ENCODE measurements at regions not wholly inside any gene's neighbourhood (a gene's known extent, or its start where the extent isn't known, plus 50 kb on each side); places are given as distances from the start of the nearest gene placed in this dataset.
"Not testable (repeated sequence)": the region's sequence is repeated elsewhere in the genome, so short reads cannot be mapped to it uniquely, and the experiment has no call there.

GRCh38 chr16:18101077-18101476, 235.5 kb downstream of the NPIPA8 start:
- not testable (repeated sequence) for H3K36me3 ChIP-seq (ENCODE audit: control insufficient read depth, insufficient read depth, low read length); H3K4me1 ChIP-seq (ENCODE audit: control insufficient read depth, insufficient read depth, low read length); H3K9ac ChIP-seq (ENCODE audit: low read length); H3K27me3 ChIP-seq (ENCODE audit: control insufficient read depth, insufficient read depth, low read length); H3K9me3 ChIP-seq (ENCODE audit: control insufficient read depth, insufficient read depth, low read depth, low read length); H3K4me3 ChIP-seq (ENCODE audit: low read depth, low read length); H3K27ac ChIP-seq (ENCODE audit: low read depth, low read length)

DNA sequence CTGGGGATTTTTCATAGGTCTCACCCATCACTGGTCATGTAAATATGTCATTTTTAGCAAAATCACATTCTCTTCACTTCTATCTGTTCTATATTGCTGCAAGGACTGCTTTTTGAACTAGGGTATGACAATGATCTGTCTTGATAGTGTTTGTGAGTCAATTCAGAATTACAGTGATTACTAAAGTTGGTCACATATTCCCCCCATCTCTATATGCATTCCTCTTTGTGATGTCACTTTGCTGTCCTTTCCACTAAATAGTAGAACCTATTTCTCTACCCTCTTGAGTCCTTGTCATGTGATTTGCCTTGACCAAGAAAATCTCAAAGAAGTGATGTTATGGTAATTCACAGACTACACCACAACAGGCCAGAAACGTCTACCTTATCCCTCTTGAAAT, 243.9 kb downstream of the NPIPA8 start:
- H3K9ac ChIP-seq (ENCODE audit: low read length); H3K27me3 ChIP-seq (ENCODE audit: control insufficient read depth, insufficient read depth, low read length); H3K27ac ChIP-seq (ENCODE audit: low read depth, low read length); H3K9me3 ChIP-seq (ENCODE audit: control insufficient read depth, insufficient read depth, low read depth, low read length); H3K36me3 ChIP-seq (ENCODE audit: control insufficient read depth, insufficient read depth, low read length); H3K4me3 ChIP-seq (ENCODE audit: low read depth, low read length); H3K4me1 ChIP-seq (ENCODE audit: control insufficient read depth, insufficient read depth, low read length): not testable (repeated sequence)

DNA sequence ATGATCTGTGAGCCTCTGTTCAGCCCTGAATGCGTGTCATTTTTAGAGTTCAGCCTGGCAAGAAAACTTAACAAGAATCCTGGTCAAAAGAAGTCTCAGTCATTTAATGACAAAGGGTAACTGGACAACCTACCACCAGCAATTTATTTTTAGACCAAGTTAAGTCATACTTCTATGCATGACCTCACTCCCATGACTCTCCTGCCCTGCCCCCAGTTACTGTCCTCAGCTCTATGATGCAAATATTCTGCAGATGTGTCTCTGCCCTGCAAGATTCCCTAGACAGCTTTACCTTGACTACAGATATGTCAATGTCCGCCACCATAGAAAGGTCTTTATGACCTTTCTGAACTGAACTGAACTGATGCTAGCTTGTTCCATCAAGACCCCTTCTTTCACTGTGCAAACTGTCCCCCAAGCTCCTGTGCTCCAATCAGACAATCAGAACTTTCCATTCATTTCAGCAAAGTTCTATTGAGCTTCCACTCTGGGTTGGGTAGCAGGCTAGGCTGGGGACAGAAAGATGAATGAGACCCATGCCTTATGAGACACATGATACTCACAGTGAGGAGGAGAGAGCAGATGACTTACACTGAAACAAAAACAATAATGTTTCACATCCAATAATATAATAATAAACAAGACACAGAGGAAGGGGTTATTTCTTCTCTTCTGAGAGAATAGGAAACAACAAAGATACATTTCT, 255.7 kb downstream of the NPIPA8 start:
- not testable (repeated sequence) for H3K27me3 ChIP-seq (ENCODE audit: control insufficient read depth, insufficient read depth, low read length); H3K27ac ChIP-seq (ENCODE audit: low read depth, low read length); H3K9ac ChIP-seq (ENCODE audit: low read length); H3K9me3 ChIP-seq (ENCODE audit: control insufficient read depth, insufficient read depth, low read depth, low read length); H3K4me1 ChIP-seq (ENCODE audit: control insufficient read depth, insufficient read depth, low read length); H3K4me3 ChIP-seq (ENCODE audit: low read depth, low read length); H3K36me3 ChIP-seq (ENCODE audit: control insufficient read depth, insufficient read depth, low read length)

DNA sequence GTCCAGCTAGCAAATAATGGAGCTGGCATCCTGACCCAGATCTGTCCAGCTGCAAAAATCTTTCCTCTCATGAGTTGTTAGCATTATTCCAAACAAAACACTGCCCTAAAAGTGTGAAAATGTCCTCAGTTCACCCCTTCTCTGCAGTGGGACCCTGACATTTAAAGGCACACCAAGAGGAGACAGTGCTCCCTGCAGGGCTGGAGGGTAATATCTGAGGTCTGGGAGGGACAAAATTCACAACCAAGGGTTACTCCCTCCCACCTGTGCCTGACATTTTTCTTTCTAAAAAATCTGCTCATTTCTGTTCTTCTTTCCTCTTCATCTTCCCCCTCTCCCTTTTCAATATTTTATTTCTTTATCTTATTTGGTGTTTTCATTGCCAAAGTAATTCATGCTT, 258.6 kb downstream of the NPIPA8 start:
- H3K9me3 ChIP-seq (ENCODE audit: control insufficient read depth, insufficient read depth, low read depth, low read length); H3K4me3 ChIP-seq (ENCODE audit: low read depth, low read length); H3K4me1 ChIP-seq (ENCODE audit: control insufficient read depth, insufficient read depth, low read length); H3K27me3 ChIP-seq (ENCODE audit: control insufficient read depth, insufficient read depth, low read length); H3K9ac ChIP-seq (ENCODE audit: low read length); H3K36me3 ChIP-seq (ENCODE audit: control insufficient read depth, insufficient read depth, low read length); H3K27ac ChIP-seq (ENCODE audit: low read depth, low read length): not testable (repeated sequence)

DNA sequence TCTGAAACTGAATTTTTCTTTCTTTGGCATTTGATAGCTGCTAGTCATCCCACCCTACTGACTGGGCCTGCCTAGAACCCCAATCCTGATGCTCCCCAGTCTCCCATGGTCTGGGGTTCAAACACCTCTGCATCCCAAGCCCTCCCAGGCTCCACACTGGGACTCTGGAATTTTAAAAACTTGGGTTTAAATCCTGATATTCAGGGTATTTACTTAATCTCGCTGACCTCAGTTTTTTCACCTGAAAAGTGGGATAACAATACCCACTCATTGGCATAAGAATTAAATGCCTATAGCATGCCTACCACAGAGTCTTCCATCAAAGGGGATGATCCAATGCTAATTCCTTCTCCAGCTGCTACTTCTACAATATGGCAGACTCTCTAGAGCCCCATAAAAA, 264.4 kb downstream of the NPIPA8 start:
- no peak overlapping the region for H3K27ac ChIP-seq (ENCODE audit: low read depth, low read length)
- H3K27me3 ChIP-seq (ENCODE audit: control insufficient read depth, insufficient read depth, low read length) = no peaks in the 10 kb centered on the region
- no peak overlapping the region for H3K4me3 ChIP-seq (ENCODE audit: low read depth, low read length)
- H3K9ac ChIP-seq (ENCODE audit: low read length) = no peak overlapping the region
- no peaks in the 10 kb centered on the region for H3K36me3 ChIP-seq (ENCODE audit: control insufficient read depth, insufficient read depth, low read length)
- no peaks in the 10 kb centered on the region for H3K9me3 ChIP-seq (ENCODE audit: control insufficient read depth, insufficient read depth, low read depth, low read length)
- peaks cover 21% of the 10 kb centered on the region for H3K4me1 ChIP-seq (ENCODE audit: control insufficient read depth, insufficient read depth, low read length)

GRCh38 chr16:18069683-18070082, 266.9 kb downstream of the NPIPA8 start:
- no peak overlapping the region for H3K27ac ChIP-seq (ENCODE audit: low read depth, low read length)
- H3K27me3 ChIP-seq (ENCODE audit: control insufficient read depth, insufficient read depth, low read length) = no peaks in the 10 kb centered on the region
- H3K4me3 ChIP-seq (ENCODE audit: low read depth, low read length) = no peak overlapping the region
- no peaks in the 10 kb centered on the region for H3K9me3 ChIP-seq (ENCODE audit: control insufficient read depth, insufficient read depth, low read depth, low read length)
- no peaks in the 10 kb centered on the region for H3K36me3 ChIP-seq (ENCODE audit: control insufficient read depth, insufficient read depth, low read length)
- H3K9ac ChIP-seq (ENCODE audit: low read length) = no peak overlapping the region
- H3K4me1 ChIP-seq (ENCODE audit: control insufficient read depth, insufficient read depth, low read length) = peaks cover 21% of the 10 kb centered on the region

- Histone ChIP-seq H3K36me3 (ENCODE audit: control insufficient read depth, insufficient read depth, low read length) (no peaks in the 10 kb centered on the region), H3K9ac (ENCODE audit: low read length) (no peak overlapping the region), H3K27me3 (ENCODE audit: control insufficient read depth, insufficient read depth, low read length) (no peaks in the 10 kb centered on the region), H3K4me1 (ENCODE audit: control insufficient read depth, insufficient read depth, low read length) (peaks cover 21% of the 10 kb centered on the region), H3K4me3 (ENCODE audit: low read depth, low read length) (no peak overlapping the region), H3K27ac (ENCODE audit: low read depth, low read length) (no peak overlapping the region), H3K9me3 (ENCODE audit: control insufficient read depth, insufficient read depth, low read depth, low read length) (no peaks in the 10 kb centered on the region)
Measured at GRCh38 chr16:18068477-18068876, 268.1 kb downstream of the NPIPA8 start.

- Histone ChIP-seq H3K27ac (ENCODE audit: low read depth, low read length) (no peak overlapping the region), H3K9ac (ENCODE audit: low read length) (no peak overlapping the region), H3K9me3 (ENCODE audit: control insufficient read depth, insufficient read depth, low read depth, low read length) (no peaks in the 10 kb centered on the region), H3K36me3 (ENCODE audit: control insufficient read depth, insufficient read depth, low read length) (no peaks in the 10 kb centered on the region), H3K4me3 (ENCODE audit: low read depth, low read length) (no peak overlapping the region), H3K4me1 (ENCODE audit: control insufficient read depth, insufficient read depth, low read length) (no peaks in the 10 kb centered on the region), H3K27me3 (ENCODE audit: control insufficient read depth, insufficient read depth, low read length) (no peaks in the 10 kb centered on the region)
Measured at GRCh38 chr16:18062713-18063112, 273.8 kb downstream of the NPIPA8 start.

DNA sequence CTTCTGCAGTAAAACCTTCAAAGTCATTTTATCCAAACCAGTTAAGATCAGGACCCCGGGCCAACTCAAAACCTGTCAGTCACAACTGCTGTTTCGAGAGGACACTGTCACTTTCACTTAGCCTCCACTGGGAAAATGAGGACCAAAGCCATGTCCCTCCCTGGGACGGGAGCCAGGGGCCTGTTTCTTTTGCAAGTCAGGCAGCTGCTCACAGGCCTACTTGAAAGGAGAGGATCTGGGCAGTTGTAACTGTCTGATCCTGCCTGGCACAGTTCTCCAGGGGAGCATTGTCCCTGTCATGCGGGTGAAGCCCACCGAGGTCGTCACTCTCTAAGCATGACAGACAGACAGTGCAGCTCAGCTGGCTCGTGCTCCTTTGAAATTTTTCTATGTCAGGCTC, 276.2 kb downstream of the NPIPA8 start:
- Histone ChIP-seq H3K9ac (ENCODE audit: low read length) (no peak overlapping the region), H3K36me3 (ENCODE audit: control insufficient read depth, insufficient read depth, low read length) (no peaks in the 10 kb centered on the region), H3K4me3 (ENCODE audit: low read depth, low read length) (no peak overlapping the region), H3K27ac (ENCODE audit: low read depth, low read length) (no peak overlapping the region), H3K9me3 (ENCODE audit: control insufficient read depth, insufficient read depth, low read depth, low read length) (no peaks in the 10 kb centered on the region), H3K4me1 (ENCODE audit: control insufficient read depth, insufficient read depth, low read length) (no peaks in the 10 kb centered on the region), H3K27me3 (ENCODE audit: control insufficient read depth, insufficient read depth, low read length) (no peaks in the 10 kb centered on the region)

GRCh38 chr16:18059577-18059976, 277.0 kb downstream of the NPIPA8 start:
- H3K9me3 ChIP-seq (ENCODE audit: control insufficient read depth, insufficient read depth, low read depth, low read length) = no peaks in the 10 kb centered on the region
- H3K27ac ChIP-seq (ENCODE audit: low read depth, low read length) = no peak overlapping the region
- H3K36me3 ChIP-seq (ENCODE audit: control insufficient read depth, insufficient read depth, low read length) = no peaks in the 10 kb centered on the region
- no peak overlapping the region for H3K9ac ChIP-seq (ENCODE audit: low read length)
- no peak overlapping the region for H3K4me3 ChIP-seq (ENCODE audit: low read depth, low read length)
- H3K27me3 ChIP-seq (ENCODE audit: control insufficient read depth, insufficient read depth, low read length) = no peaks in the 10 kb centered on the region
- H3K4me1 ChIP-seq (ENCODE audit: control insufficient read depth, insufficient read depth, low read length) = no peaks in the 10 kb centered on the region

DNA sequence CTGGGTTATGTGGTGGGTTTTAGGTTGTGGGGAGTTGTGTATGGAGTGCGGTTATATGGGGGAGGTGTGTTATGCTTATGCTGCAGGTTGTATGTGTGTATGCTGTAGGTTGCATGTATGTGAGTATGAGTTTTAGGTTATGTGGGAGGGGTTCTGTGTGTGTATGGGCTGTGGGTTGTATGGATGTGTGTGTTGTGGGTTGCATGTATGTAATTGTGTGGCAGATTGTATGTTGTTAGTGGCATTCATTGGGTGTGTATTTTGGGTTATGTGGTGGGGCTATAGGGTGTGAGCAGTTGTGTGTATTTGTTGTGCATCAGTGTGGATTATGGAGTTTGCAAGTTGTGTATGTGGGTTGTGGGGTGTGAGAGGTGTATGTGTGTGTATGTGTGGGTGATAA, 277.4 kb downstream of the NPIPA8 start:
- H3K4me1 ChIP-seq (ENCODE audit: control insufficient read depth, insufficient read depth, low read length) = no peaks in the 10 kb centered on the region
- no peaks in the 10 kb centered on the region for H3K36me3 ChIP-seq (ENCODE audit: control insufficient read depth, insufficient read depth, low read length)
- H3K4me3 ChIP-seq (ENCODE audit: low read depth, low read length) = no peak overlapping the region
- no peak overlapping the region for H3K9ac ChIP-seq (ENCODE audit: low read length)
- no peak overlapping the region for H3K27ac ChIP-seq (ENCODE audit: low read depth, low read length)
- no peaks in the 10 kb centered on the region for H3K27me3 ChIP-seq (ENCODE audit: control insufficient read depth, insufficient read depth, low read length)
- no peaks in the 10 kb centered on the region for H3K9me3 ChIP-seq (ENCODE audit: control insufficient read depth, insufficient read depth, low read depth, low read length)

DNA sequence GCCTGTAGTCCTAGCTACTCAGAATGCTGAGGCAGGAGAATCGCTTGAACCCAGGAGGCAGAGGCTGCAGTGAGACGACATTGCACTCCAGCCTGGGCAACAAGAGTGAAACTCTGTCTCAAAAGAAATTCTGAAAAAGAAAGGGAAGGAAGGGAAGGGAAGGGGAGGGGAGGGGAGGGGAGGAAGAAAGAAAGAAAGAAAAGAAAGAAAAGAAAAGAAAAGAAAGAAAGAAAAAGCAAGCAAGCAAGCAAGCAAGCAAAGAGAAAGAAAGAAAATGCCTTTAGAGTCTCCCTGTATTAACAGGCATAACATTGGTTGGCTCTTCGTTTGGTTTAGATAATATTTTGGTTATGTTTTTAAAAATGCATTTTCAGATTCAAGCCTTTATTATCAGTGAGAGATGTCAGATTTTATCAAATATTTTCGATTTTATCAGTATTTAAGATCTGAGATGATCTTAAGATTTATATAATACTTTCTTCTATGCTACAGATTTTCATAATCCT, 281.1 kb downstream of the NPIPA8 start:
- H3K9ac ChIP-seq (ENCODE audit: low read length) = no peak overlapping the region
- H3K4me1 ChIP-seq (ENCODE audit: control insufficient read depth, insufficient read depth, low read length) = no peaks in the 10 kb centered on the region
- no peaks in the 10 kb centered on the region for H3K36me3 ChIP-seq (ENCODE audit: control insufficient read depth, insufficient read depth, low read length)
- H3K27me3 ChIP-seq (ENCODE audit: control insufficient read depth, insufficient read depth, low read length) = no peaks in the 10 kb centered on the region
- H3K9me3 ChIP-seq (ENCODE audit: control insufficient read depth, insufficient read depth, low read depth, low read length) = no peaks in the 10 kb centered on the region
- H3K27ac ChIP-seq (ENCODE audit: low read depth, low read length) = no peak overlapping the region
- H3K4me3 ChIP-seq (ENCODE audit: low read depth, low read length) = no peak overlapping the region
